ENCODE measurements at regions not wholly inside any gene's neighbourhood (a gene's known extent, or its start where the extent isn't known, plus 50 kb on each side); places are given as distances from the start of the nearest gene placed in this dataset.

DNA sequence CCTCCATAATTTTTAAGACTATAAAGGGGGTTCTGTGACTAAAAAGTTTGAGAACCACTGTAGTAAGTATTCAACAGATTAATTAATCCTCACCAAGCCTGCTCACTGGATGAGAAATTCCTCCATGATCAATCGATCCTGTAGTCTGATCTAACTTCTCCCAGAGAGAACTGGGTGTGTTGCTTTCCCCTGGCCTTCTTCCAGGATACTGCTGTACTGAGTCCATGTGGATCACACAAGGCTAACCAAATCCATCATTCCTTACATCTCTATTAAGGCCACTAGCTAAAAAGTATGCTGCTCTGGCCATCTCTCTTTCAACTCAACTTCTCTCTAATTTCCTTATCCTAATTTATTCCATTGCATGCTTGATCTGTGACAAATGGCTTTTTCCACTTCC lies 280.2 kb upstream of the PCSK5 start:
- DNase-seq (ENCODE audit: low read depth, low spot score), result no peak

GRCh38 chr9:75612205-75612604 lies 278.3 kb upstream of the PCSK5 start:
- no peak for DNase-seq (ENCODE audit: low read depth, low spot score)

DNA sequence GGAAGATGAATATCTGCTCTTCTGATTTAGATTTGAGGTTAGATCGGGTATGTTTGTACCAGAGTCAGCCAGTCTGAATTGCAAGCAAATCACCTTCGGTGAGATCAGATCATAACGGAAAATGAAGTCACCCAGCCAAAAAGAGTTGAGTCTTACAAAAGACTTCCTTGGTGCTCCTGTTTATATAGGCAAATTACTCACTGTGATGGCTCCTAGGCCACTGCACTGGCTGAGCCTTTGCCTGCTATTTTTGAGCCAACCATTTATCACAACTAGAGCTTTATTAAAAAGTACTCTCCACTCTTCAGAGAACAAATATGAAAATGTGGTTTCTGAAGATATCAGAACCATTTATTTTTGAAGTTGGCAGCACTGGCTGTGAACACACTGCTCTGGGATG lies 277.7 kb upstream of the PCSK5 start:
- DNase-seq (ENCODE audit: low read depth, low spot score), result no peak

DNA sequence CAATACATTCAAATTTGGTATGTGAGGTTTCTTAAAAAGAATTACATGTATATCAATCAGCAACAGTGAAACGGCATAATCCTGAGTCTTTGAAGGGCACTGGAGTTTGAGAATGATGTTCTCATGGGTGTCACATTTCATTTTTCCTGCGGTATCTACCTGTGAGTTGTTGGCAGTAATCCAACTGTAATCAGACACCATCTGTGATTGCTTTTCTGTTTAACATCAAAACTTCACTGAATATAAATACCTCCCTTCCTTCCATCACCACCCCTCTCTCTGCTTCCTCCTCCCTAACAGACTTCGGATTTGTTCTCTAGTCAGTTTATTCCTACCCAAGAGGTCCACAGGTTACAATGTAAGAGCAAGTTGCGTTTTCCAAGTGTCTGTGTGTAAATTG lies 275.2 kb upstream of the PCSK5 start:
- no peak for DNase-seq (ENCODE audit: low read depth, low spot score)

DNA sequence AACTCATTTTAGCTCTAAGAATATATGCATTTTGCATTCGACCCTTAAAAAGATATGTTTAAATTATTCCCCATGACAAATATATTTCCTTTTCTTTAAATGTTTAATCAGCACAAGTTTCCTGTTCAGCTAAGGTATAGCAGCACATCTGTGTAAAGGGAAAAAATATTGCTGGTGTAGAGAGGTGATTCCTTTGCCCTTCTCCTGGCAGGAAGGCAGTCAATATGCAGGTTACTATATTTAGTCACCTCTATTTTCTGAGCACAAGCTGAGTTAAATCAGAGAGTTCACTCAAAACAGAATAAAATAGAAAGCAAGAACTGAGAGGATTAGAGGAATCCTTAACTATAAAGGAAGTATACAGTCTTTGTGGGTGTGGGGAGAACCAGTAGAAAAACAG lies 274.4 kb upstream of the PCSK5 start:
- DNase-seq (ENCODE audit: low read depth, low spot score), result no peak

GRCh38 chr9:75616841-75617566 lies 273.5 kb upstream of the PCSK5 start:
- no peak for DNase-seq (ENCODE audit: low read depth, low spot score)

- no peak for DNase-seq (ENCODE audit: low read depth, low spot score)
Measured at GRCh38 chr9:75623462-75623861, 267.0 kb upstream of the PCSK5 start.

DNA sequence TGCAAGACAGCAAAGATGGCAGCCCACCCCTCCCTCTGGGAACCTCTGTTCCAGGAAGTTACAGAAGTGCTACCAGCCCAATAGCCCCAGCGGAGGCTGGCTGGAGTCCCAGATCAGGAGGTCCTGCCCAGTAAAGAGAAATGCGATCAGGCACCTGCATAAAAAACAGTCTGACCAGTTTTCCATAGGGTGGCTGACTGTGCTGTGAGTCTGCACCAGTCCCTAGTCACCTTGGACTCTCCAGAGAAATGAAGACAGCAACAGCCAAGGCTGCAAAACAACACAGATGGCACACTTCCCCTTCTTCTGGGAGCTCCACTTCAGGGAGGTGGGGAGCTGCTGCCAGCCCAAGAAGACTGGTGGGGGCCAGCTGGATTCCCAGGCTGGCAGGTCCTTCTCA lies 265.5 kb upstream of the PCSK5 start:
- DNase-seq (ENCODE audit: low read depth, low spot score), result no peak

DNA sequence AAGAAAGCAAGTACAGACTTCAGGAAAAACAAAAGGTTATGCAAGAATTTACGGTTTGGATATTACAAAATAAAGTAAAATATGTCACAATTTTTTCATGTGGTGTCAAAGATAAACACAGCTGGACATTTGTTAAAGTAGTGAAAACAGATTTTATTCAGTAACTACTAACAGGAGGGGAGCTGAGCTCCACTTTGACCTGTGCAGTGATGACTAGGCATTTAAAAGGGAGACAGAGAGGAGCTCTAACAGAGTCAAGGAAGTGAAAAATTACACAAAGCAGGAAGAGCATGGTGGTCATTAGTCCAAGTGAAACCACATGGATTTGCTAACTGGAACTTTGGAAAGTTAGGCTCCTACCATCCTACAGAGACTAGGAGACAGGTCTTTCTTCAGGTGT lies 263.6 kb upstream of the PCSK5 start:
- no peak for DNase-seq (ENCODE audit: low read depth, low spot score)

DNA sequence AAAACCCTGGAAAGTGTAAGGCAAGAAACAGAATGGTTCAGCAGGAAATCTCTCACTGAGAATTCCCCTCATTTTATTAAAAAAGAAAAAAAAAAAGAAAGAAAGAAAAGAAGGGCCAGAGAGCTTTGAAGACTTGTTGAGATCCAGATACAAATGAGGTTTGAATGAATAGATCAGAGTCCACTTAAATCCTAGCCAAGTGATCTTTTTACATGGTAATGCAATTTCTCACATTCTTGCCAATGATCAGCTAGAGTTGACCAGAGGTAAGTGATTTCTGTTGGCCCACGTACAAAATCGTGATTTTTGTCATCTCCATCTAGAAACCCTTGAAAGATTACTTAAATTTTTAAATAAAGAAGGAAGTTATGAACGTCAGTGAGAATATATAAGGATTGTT lies 261.5 kb upstream of the PCSK5 start:
- DNase-seq (ENCODE audit: low read depth, low spot score), result no peak

GRCh38 chr9:75633451-75634057 lies 256.9 kb upstream of the PCSK5 start:
- no peak for DNase-seq (ENCODE audit: low read depth, low spot score)

DNA sequence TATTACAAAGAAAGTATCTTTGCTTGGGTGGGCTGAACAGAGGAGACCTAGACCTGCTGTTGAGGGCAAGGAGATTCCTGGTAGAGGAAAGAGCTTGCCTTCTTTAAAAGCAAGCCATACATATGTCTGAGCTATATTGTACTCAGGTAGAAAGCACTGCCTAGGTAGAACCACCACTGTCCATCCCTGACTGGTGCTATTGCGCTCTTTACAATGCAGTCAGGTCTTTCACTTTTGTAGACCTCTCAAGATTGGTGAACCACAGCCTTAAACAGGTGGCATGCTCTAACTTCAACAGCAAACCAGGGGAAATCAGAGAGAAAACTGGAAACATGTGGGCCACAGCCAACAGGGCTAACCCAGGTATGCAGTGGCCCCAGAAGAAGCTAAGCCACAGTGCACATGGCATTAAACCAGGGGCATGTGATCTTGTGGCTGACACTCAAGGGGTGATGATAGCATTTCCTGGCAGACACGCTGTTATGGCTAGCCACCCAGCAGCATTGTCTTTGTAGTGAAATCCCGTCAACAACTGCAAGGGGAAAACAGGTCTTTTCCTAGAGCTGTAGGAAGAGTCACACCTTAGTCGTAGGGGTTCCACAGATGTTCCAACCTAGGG lies 253.9 kb upstream of the PCSK5 start:
- DNase-seq (ENCODE audit: low read depth, low spot score), result no peak

- no peak for DNase-seq (ENCODE audit: low read depth, low spot score)
Measured at GRCh38 chr9:75639971-75640610, 250.4 kb upstream of the PCSK5 start.

GRCh38 chr9:75642522-75642921 lies 248.0 kb upstream of the PCSK5 start:
- DNase-seq (ENCODE audit: low read depth, low spot score), result no peak

- no peak for DNase-seq (ENCODE audit: low read depth, low spot score)
Measured at GRCh38 chr9:75644649-75645048, 245.8 kb upstream of the PCSK5 start.

DNA sequence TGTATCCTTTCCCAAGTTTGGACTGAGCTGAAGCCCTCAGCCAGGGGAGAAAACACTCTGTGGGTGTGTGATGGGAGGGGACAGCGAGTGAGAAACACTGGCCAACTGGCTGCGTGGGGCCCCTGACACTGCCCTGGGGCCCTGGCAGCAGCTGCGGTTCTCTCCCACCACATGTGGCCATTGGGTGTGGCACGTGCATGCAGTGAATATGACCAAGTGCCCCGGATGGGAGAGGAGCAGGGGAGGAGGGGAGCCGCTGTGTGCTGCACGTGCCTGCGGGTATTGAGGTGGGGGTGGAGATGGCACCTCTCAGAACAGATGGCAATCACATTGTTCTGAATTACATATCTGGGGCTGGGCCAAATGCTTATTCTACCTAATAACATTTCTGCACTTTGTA lies 242.4 kb upstream of the PCSK5 start:
- DNase-seq (ENCODE audit: low read depth, low spot score), result no peak

DNA sequence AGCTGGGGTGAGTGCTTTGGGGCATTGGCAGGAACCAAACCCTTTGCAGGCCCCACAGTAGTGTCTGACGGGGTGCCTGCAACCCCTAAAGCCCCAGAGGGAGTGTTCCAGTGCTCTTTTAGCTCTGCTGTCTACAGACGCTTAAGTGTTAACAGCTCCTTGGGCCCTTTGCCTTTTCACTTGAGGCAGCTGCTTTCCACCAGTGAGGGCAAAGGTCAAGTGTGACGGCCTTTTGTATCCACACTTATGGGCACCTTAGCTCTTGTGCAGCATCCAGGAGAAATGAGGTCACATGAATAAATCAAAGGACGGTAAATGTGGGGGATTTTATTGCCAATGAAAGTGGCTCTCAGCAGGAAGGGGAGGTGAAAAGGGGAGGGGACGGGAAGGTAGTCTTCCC lies 241.4 kb upstream of the PCSK5 start:
- no peak for DNase-seq (ENCODE audit: low read depth, low spot score)

DNA sequence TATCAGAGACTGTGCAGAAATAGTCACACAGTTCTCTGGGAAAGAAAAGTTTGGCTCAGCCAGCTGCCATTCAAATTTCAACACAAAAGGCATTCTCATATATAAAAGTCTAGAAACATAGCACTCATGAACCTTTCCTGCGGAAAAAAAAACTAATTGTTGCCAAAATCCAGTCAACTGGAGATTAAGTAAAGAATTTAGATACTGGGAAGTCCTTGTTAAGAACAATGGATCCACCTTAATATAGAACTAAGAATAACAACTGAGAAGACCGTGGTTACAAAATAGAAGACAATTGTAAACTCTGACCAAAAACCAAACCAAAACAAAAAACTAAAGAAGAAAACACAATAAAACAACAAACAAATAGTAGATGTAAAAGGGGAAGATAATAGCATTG lies 238.8 kb upstream of the PCSK5 start:
- DNase-seq (ENCODE audit: low read depth, low spot score), result no peak

- no peak for DNase-seq (ENCODE audit: low read depth, low spot score)
Measured at GRCh38 chr9:75653335-75653734, 237.1 kb upstream of the PCSK5 start.

GRCh38 chr9:75653750-75654149 lies 236.7 kb upstream of the PCSK5 start:
- DNase-seq (ENCODE audit: low read depth, low spot score), result no peak

- DNase-seq (ENCODE audit: low read depth, low spot score), result no peak
Measured at GRCh38 chr9:75657015-75657414, 233.5 kb upstream of the PCSK5 start.

GRCh38 chr9:75658301-75658905 lies 232.1 kb upstream of the PCSK5 start:
- DNase-seq (ENCODE audit: low read depth, low spot score), result no peak

Data from pulmonary artery endothelial cell (primary cell).